ENCODE measurements at regions not wholly inside any gene's neighbourhood (a gene's known extent, or its start where the extent isn't known, plus 50 kb on each side); places are given as distances from the start of the nearest gene placed in this dataset.
A peak's percentile ranks its signal among the peaks of the same experiment; 100 is the strongest.

- FAIRE-seq (peak; percentile 45), DNase-seq (ENCODE audit: insufficient read length, low spot score) (no peak)
- no peak for TF ChIP-seq POLR2A (IDR thresholded peaks at IDR 0.05; ENCODE audit: low read depth, low read length)
Measured at GRCh38 chr2:150319085-150319484, 168.4 kb downstream of the RND3 start.

DNA sequence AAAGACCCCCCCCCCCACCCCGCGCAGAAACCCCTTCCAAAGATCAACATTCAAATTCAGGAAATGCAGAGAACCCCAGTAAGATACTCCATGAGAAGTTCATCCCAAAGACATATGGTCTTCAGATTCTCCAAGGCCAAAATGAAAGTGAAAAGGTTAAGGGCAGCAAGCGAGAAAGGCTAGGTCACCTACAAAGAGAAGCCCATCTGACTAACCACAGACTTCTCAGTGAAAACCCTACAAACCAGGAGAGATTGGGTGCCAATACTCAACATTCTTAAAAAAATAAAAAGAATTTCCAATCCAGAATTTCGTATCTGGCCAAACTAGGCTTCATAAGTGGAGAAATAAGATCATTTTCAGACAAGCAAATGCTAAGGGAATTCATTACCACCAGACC, 175.2 kb downstream of the RND3 start:
- DNase-seq (ENCODE audit: insufficient read length, low spot score) = no peak
- no peak for TF ChIP-seq POLR2A (IDR thresholded peaks at IDR 0.05; ENCODE audit: low read depth, low read length)
- FAIRE-seq = no peak

DNA sequence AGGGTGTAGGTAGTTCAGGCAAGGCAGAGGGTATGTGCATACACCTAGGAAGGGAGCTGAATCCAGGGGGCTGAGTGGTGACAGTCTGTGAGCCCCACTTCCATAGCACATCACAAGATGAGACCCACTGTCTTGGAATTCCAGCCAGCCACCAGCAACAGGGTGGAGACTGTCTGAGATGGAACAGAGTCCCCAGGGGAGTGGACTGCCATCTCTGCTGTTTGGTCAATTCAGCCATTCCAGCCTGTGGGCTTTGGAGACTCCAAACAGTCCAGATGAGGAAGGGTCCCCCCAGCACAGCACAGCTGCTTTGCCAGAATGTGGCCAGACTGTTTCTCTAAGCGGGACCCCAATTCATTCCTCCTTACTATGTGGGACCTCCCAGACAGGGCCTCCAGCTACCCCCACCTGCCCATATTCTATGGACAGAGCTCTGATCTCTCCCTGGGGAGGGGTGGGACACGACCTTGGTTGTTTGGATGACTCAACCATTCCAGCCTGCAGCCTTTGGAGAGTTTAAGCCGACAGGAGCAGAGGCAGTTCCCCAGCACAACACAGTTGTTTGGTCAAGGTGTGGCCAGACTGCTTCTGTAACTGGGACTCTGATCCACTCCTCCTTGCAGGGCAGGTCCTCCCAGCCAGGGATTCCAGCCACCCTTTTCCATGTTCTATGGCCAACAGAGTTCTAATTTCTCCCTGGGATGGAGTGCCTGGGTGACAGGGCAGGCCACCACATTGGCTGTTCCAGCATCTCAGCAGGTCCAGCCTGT, 178.0 kb downstream of the RND3 start:
- no peak for DNase-seq (ENCODE audit: insufficient read length, low spot score)
- no peak for TF ChIP-seq POLR2A (IDR thresholded peaks at IDR 0.05; ENCODE audit: low read depth, low read length)
- no peak for FAIRE-seq

GRCh38 chr2:150307258-150307657, 180.2 kb downstream of the RND3 start:
- no peak for FAIRE-seq

DNA sequence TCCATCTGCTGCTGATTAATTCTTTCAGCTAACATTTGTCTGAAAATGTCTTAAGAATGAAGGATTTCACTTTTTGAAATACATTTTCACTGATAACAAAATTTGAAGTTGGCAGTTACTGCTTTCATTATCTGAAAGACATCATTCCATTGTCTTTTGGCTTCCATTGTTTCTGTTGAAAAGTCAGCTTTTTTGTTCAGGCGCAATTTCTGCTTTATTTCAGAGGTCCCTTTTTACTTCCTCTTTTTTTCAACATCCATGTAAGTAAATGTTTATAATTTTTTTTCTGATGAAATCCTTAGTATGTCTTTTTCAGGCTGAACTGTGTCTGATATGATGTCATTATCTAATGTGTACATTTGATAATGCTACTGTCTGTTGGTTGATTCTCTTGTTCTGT, 184.2 kb downstream of the RND3 start:
- FAIRE-seq (peak; percentile 80), DNase-seq (ENCODE audit: insufficient read length, low spot score) (no peak)

More at GRCh38 chr2:150307258-150307657, 180.2 kb downstream of the RND3 start:
- DNase-seq (ENCODE audit: insufficient read length, low spot score) = no peak
- no peak for TF ChIP-seq POLR2A (IDR thresholded peaks at IDR 0.05; ENCODE audit: low read depth, low read length)

DNA sequence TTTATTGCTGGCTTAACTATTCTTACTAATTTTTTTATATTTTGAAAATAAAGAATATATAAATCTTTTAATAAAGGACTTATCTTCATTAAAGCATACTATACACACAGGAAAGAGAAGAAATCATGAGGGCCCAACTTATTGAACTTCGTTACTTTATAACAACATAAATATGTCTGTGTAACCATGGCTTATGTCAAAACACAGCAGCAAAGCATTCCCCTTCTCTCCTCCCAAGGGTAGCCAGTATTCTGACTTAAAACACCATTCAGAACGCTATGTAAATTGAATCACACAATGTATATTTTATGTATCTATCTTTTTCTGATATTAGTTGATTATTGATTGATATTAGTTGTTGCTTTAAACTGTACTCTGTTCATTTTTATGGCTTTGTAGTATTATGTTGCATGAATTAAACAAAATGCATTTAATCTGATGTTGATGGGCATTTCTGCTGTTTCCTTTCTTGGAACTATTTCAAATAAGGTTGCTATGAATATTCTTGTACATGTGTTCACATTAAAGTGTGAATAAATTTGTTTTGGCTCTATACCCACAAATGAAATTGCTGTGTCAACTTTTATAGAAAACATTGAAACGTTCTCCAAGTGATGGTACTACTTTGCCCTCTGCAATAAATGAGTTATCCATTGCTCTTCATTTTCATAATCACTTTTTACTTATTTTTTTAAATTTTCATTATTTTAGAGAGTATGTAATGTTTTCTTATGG, 188.7 kb downstream of the RND3 start:
- TF ChIP-seq POLR2A (IDR thresholded peaks at IDR 0.05; ENCODE audit: low read depth, low read length) = no peak
- DNase-seq (ENCODE audit: insufficient read length, low spot score) = no peak
- no peak for FAIRE-seq

More for the DNA sequence above, 184.2 kb downstream of the RND3 start:
- TF ChIP-seq POLR2A (IDR thresholded peaks at IDR 0.05; ENCODE audit: low read depth, low read length) = no peak

GRCh38 chr2:150296770-150297546, 190.5 kb downstream of the RND3 start:
- peak; percentile 74 for FAIRE-seq

DNA sequence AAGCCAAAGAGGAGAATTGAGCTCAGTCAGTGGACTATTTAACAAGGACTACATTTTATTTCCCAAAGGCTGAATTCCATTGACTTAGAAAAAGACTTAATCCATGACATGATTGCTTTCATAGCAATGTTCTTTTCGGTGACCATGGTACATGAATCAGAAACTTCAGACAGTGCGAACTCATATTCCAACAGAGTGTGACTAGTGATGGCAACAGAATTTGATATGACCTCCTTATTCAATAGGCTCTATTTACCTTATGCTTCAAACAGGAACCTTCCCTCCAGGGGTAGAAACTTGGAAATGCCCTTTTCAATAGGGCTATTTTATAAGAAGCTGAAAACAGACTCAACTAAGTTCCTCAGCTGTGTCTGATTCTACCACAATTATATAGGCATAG, 191.9 kb downstream of the RND3 start:
- no peak for FAIRE-seq
- DNase-seq (ENCODE audit: insufficient read length, low spot score) = no peak
- TF ChIP-seq POLR2A (IDR thresholded peaks at IDR 0.05; ENCODE audit: low read depth, low read length) = no peak

More at GRCh38 chr2:150296770-150297546, 190.5 kb downstream of the RND3 start:
- TF ChIP-seq POLR2A (IDR thresholded peaks at IDR 0.05; ENCODE audit: low read depth, low read length) = no peak
- DNase-seq (ENCODE audit: insufficient read length, low spot score) = no peak

DNA sequence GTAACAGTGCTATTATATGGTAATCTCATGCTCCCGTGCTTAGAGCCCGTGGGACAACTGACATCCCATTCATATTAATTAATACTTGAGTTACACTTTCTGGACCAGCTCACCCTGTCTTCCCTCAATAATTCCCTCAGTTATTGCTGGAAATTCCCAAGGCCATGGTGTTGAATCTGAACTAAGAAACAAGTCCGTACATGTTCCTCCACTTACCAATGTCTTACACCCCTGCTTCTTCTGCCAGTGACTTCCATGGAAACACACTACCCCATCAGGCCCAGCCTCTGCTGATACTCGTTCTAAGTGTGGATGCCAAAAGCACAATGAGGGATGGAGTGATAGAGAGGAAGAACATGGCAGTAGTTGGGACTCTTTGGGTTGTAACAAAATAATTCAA, 193.7 kb downstream of the RND3 start:
- TF ChIP-seq POLR2A (IDR thresholded peaks at IDR 0.05; ENCODE audit: low read depth, low read length) = no peak
- no peak for FAIRE-seq
- DNase-seq (ENCODE audit: insufficient read length, low spot score) = no peak

DNA sequence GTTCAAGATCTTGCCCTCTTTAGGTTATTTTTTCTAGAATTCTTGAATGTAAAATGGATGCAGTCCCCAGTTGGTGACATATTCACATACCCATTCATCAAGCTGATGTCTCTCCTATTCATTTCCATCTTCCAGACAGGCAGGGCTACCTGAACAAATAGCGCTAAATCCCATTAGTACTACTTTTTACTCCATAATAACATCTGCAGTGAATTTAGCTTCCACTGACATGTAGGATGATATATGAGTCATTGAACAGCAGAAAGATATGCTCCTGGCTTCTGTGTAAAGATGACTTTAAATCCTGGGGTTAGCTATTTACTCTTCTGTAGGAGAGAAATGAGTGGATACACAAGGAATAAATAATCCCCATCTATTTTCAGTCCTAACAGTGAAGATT, 194.7 kb downstream of the RND3 start:
- DNase-seq (ENCODE audit: insufficient read length, low spot score) (no peak), FAIRE-seq (no peak)

DNA sequence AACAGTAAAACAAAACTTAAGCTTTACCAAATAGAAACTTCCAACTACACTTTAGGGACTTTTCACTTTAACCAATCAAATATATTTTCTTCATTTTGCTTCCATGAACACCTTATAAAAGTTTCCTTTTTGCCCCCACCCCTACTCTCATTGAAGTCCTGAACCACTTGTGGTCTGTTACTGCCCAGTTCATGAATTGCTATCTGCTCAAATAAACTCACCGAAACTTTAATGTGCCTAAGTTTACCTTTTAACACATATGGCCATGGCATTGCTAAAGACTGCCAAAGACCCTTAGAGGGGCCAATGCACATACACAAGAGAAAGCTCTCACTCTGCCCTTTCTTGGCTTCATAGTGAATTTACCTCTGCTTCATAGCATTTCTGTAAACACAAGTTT, 195.3 kb downstream of the RND3 start:
- TF ChIP-seq POLR2A (IDR thresholded peaks at IDR 0.05; ENCODE audit: low read depth, low read length) = no peak
- FAIRE-seq (no peak), DNase-seq (ENCODE audit: insufficient read length, low spot score) (no peak)

More for the DNA sequence above, 194.7 kb downstream of the RND3 start:
- TF ChIP-seq POLR2A (IDR thresholded peaks at IDR 0.05; ENCODE audit: low read depth, low read length) = no peak

DNA sequence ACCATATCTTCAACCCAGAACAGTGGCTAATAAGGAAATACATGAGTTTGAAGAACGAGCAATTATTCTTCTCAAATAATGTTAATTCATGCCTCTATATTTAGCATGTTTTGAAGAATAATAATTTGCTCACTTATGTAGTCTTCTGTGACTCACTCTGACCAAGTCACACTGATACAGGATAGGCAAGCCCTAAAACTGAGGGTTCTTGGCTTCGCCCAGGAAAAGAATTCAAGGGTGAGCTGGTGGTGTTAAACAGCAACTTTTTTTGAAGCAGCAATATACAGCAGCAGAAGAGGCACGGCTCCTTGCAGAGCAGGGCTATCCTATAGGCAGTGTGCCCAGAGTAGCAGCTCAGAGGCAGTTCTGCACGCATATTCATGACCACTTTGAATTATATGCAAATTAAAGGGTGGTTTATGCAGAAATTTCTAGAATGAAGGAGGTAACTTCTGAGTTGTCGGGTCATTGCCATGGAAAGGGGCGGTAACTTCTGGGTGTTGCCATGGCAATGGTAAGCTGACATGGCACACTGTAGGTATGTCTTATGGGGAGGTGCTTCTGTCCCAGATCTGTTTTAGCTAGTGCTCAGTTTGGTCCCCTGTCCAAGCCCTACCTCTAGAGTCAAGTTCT, 200.6 kb downstream of the RND3 start:
- TF ChIP-seq POLR2A (IDR thresholded peaks at IDR 0.05; ENCODE audit: low read depth, low read length) = no peak
- FAIRE-seq = no peak
- no peak for DNase-seq (ENCODE audit: insufficient read length, low spot score)

GRCh38 chr2:150284116-150284515, 203.4 kb downstream of the RND3 start:
- FAIRE-seq (no peak), DNase-seq (ENCODE audit: insufficient read length, low spot score) (no peak)
- no peak for TF ChIP-seq POLR2A (IDR thresholded peaks at IDR 0.05; ENCODE audit: low read depth, low read length)
